GM23338 (cell line): ENCODE measurements at regions not wholly inside any gene's neighbourhood (a gene's known extent, or its start where the extent isn't known, plus 50 kb on each side); places are given as distances from the start of the nearest gene placed in this dataset.

Experiments used
- CREB1 ChIP-seq: fragments of 250-450 bp; sonication (Bioruptor Pico); IDR thresholded peaks from 2 replicates; pipeline ENCODE4 v1.5.0; 2020; ENCODE audit warnings: low read depth, mild to moderate bottlenecking, moderate library complexity
- CTCF ChIP-seq, 2 experiments: fragments of 200-600 bp in 1 of 2; sonication (generic) in 1 of 2; conservative IDR thresholded peaks; 2 replicates each; pipeline versions ENCODE4 v1.5.1 to v1.6.1; 2016 to 2017; ENCODE audit warnings: antibody characterized with exemption in 2 of 2, low read depth in 2 of 2, mild to moderate bottlenecking in 2 of 2, moderate library complexity in 1 of 2
- EZH2 ChIP-seq: fragments of 200-600 bp; sonication (generic); IDR thresholded peaks from one replicate; pipeline ENCODE4 v1.8.0; 2017; ENCODE audit warnings: antibody characterized with exemption, mild to moderate bottlenecking, low read depth; ENCODE audit not compliant: unreplicated experiment
- EZH2phosphoT487 ChIP-seq: fragments of 200-600 bp; sonication (generic); IDR thresholded peaks from one replicate; pipeline ENCODE4 v1.8.1; 2018; ENCODE audit warnings: antibody characterized with exemption; ENCODE audit not compliant: unreplicated experiment
- JUNB ChIP-seq: IDR thresholded peaks from one replicate; pipeline ENCODE4 v1.6.1; 2016; ENCODE audit warnings: antibody characterized with exemption; ENCODE audit not compliant: unreplicated experiment
- NANOG ChIP-seq: IDR thresholded peaks from 2 replicates; pipeline ENCODE4 v1.6.1; 2016; ENCODE audit warnings: antibody characterized with exemption, borderline replicate concordance
- POLR2AphosphoS5 ChIP-seq: IDR thresholded peaks from 2 replicates; pipeline ENCODE4 v1.6.1; 2016; ENCODE audit warnings: antibody characterized with exemption, low read depth
- STAT1 ChIP-seq: IDR thresholded peaks from one replicate; pipeline ENCODE4 v1.6.1; 2016; ENCODE audit warnings: antibody characterized with exemption; ENCODE audit not compliant: unreplicated experiment
- ZNF114 ChIP-seq: fragments of 250-450 bp; sonication (Bioruptor Pico); IDR thresholded peaks from 2 replicates; pipeline ENCODE4 v1.5.0; 2020; ENCODE audit warnings: mild to moderate bottlenecking, moderate library complexity
- ZNF331 ChIP-seq: fragments of 250-450 bp; sonication (Bioruptor Pico); IDR thresholded peaks from 2 replicates; pipeline ENCODE4 v1.5.0; 2020; ENCODE audit warnings: low read depth, mild to moderate bottlenecking, moderate library complexity
- ZNF462 ChIP-seq: fragments of 250-450 bp; sonication (Bioruptor Pico); IDR thresholded peaks from 2 replicates; pipeline ENCODE4 v1.5.0; 2020; ENCODE audit warnings: mild to moderate bottlenecking, moderate library complexity
- TF ChIP-seq, protein P1 (sequence below): IDR thresholded peaks from one replicate; pipeline ENCODE4 v1.6.1; 2018; ENCODE audit warnings: antibody characterized with exemption; ENCODE audit not compliant: unreplicated experiment
- TF ChIP-seq, protein P2 (sequence below): IDR thresholded peaks from 2 replicates; pipeline ENCODE4 v1.6.1; 2016; ENCODE audit warnings: antibody characterized with exemption

DNA sequence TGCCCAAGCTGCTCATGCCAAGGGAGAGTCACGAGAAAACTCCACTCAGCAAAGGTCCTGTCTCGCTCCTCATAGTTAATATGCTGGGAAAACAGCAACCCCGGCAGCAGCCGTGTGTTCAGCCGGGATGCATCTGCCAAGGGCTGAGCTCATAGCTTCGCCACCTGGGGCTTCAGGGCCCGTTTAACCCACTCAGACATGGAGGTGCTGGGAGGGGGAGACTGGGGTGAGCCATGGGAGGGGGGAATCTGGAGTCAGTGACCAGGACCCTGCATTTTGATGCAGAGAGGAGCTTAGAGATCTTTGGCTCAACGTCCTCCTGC is 283.4 kb downstream of the PTPRU start:
- TF ChIP-seq, protein P1, sequence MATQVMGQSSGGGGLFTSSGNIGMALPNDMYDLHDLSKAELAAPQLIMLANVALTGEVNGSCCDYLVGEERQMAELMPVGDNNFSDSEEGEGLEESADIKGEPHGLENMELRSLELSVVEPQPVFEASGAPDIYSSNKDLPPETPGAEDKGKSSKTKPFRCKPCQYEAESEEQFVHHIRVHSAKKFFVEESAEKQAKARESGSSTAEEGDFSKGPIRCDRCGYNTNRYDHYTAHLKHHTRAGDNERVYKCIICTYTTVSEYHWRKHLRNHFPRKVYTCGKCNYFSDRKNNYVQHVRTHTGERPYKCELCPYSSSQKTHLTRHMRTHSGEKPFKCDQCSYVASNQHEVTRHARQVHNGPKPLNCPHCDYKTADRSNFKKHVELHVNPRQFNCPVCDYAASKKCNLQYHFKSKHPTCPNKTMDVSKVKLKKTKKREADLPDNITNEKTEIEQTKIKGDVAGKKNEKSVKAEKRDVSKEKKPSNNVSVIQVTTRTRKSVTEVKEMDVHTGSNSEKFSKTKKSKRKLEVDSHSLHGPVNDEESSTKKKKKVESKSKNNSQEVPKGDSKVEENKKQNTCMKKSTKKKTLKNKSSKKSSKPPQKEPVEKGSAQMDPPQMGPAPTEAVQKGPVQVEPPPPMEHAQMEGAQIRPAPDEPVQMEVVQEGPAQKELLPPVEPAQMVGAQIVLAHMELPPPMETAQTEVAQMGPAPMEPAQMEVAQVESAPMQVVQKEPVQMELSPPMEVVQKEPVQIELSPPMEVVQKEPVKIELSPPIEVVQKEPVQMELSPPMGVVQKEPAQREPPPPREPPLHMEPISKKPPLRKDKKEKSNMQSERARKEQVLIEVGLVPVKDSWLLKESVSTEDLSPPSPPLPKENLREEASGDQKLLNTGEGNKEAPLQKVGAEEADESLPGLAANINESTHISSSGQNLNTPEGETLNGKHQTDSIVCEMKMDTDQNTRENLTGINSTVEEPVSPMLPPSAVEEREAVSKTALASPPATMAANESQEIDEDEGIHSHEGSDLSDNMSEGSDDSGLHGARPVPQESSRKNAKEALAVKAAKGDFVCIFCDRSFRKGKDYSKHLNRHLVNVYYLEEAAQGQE, result no peak
- TF ChIP-seq CTCF (conservative IDR thresholded peaks at IDR 0.05; ENCODE audit: low read depth in 2 of 2) (no peak), EZH2 (no peak), POLR2AphosphoS5 (no peak), ZNF331 (CRISPR knock-in tag) (no peak), CREB1 (CRISPR knock-in tag) (no peak), EZH2phosphoT487 (no peak), JUNB (no peak), ZNF462 (CRISPR knock-in tag) (no peak), STAT1 (no peak), ZNF114 (no peak), NANOG (no peak)
- TF ChIP-seq, protein P2, sequence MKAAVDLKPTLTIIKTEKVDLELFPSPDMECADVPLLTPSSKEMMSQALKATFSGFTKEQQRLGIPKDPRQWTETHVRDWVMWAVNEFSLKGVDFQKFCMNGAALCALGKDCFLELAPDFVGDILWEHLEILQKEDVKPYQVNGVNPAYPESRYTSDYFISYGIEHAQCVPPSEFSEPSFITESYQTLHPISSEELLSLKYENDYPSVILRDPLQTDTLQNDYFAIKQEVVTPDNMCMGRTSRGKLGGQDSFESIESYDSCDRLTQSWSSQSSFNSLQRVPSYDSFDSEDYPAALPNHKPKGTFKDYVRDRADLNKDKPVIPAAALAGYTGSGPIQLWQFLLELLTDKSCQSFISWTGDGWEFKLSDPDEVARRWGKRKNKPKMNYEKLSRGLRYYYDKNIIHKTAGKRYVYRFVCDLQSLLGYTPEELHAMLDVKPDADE, result no peak
